Stimulated activated CD8-positive, alpha-beta memory T cell treated with anti-CD3 and anti-CD28 coated beads, Interleukin-4, amount 100 ng/mL, for 24 hours (primary cell): ENCODE measurements at regions not wholly inside any gene's neighbourhood (a gene's known extent, or its start where the extent isn't known, plus 50 kb on each side); places are given as distances from the start of the nearest gene placed in this dataset.
"Not testable (repeated sequence)": the region's sequence is repeated elsewhere in the genome, so short reads cannot be mapped to it uniquely, and the experiment has no call there.

Experiments
- DNase-seq: peaks from one replicate; pipeline ENCODE4 v3.0.0-alpha.2; 2020; ENCODE audit warnings: low read depth

- DNase-seq = no peak
Observed at GRCh38 chr1:38175121-38175520, 128.5 kb upstream of the POU3F1 start.

GRCh38 chr1:38173848-38174247 lies 127.3 kb upstream of the POU3F1 start:
- no peak for DNase-seq

GRCh38 chr1:38173157-38173831 lies 126.7 kb upstream of the POU3F1 start:
- DNase-seq = no peak

GRCh38 chr1:38169121-38169520 lies 122.5 kb upstream of the POU3F1 start:
- DNase-seq = no peak

GRCh38 chr1:38168365-38168764 lies 121.8 kb upstream of the POU3F1 start:
- DNase-seq = no peak

- no peak for DNase-seq
Observed at GRCh38 chr1:38166461-38166860, 119.9 kb upstream of the POU3F1 start.

- no peak for DNase-seq
Observed at GRCh38 chr1:38153778-38154470, 107.3 kb upstream of the POU3F1 start.

- DNase-seq = no peak
Observed at GRCh38 chr1:38153066-38153777, 106.6 kb upstream of the POU3F1 start.

- no peak for DNase-seq
Observed at GRCh38 chr1:38152351-38153065, 105.9 kb upstream of the POU3F1 start.

GRCh38 chr1:38151399-38151798 lies 104.8 kb upstream of the POU3F1 start:
- DNase-seq = no peak

- DNase-seq = not testable (repeated sequence)
Observed at GRCh38 chr1:38146079-38146478, 99.5 kb upstream of the POU3F1 start.

- no peak for DNase-seq
Observed at GRCh38 chr1:38142606-38143005, 96.0 kb upstream of the POU3F1 start.

GRCh38 chr1:38141483-38141882 lies 94.9 kb upstream of the POU3F1 start:
- no peak for DNase-seq

- no peak for DNase-seq
Observed at GRCh38 chr1:38139738-38140487, 93.3 kb upstream of the POU3F1 start.

GRCh38 chr1:38138498-38139233 lies 92.1 kb upstream of the POU3F1 start:
- no peak for DNase-seq

- DNase-seq = no peak
Observed at GRCh38 chr1:38137164-38137563, 90.6 kb upstream of the POU3F1 start.

- no peak for DNase-seq
Observed at GRCh38 chr1:38135625-38136414, 89.2 kb upstream of the POU3F1 start.

- no peak for DNase-seq
Observed at GRCh38 chr1:38134294-38134755, 87.7 kb upstream of the POU3F1 start.

- no peak for DNase-seq
Observed at GRCh38 chr1:38133756-38134155, 87.2 kb upstream of the POU3F1 start.

GRCh38 chr1:38133304-38133703 lies 86.7 kb upstream of the POU3F1 start:
- DNase-seq = no peak
